ENCODE measurements at regions not wholly inside any gene's neighbourhood (a gene's known extent, or its start where the extent isn't known, plus 50 kb on each side); places are given as distances from the start of the nearest gene placed in this dataset.

- Histone ChIP-seq H3K27ac (ENCODE audit: low read depth in 1 of 2, low read length in 1 of 2) (no peak overlapping the region), H3K4me1 (ENCODE audit: control insufficient read depth in 5 of 5, insufficient read depth in 5 of 5, low read length in 5 of 5) (peaks cover 0 to 6% (median 0%) of the 10 kb centered on the region in 5 donors), H3K9ac (ENCODE audit: insufficient read depth in 1 of 2, low read length in 2 of 2) (no peak overlapping the region), H3K36me3 (ENCODE audit: control insufficient read depth in 4 of 4, insufficient read depth in 4 of 4, low read length in 4 of 4) (no peaks in the 10 kb centered on the region), H3K9me3 (ENCODE audit: control insufficient read depth in 4 of 4, insufficient read depth in 3 of 4, low read length in 3 of 4) (no peaks in the 10 kb centered on the region), H3K4me3 (no peak overlapping the region), H3K27me3 (ENCODE audit: control insufficient read depth in 3 of 3, insufficient read depth in 3 of 3, low read length in 2 of 3) (no peaks in the 10 kb centered on the region)
- DNase-seq (peak in 2 of 3 donors; percentile 28 to 44), ATAC-seq (ENCODE audit: insufficient read depth, low FRiP score) (no peak)
- no peak for TF ChIP-seq CTCF (IDR thresholded peaks at IDR 0.05; ENCODE audit: control extremely low read depth, extremely low read depth)
- 69 to 88% methylated on average over 3 of the region's 3 CpGs for WGBS, 2 donors
Observed at GRCh38 chr4:186789651-186790050, 66.0 kb upstream of the FAT1 start.

DNA sequence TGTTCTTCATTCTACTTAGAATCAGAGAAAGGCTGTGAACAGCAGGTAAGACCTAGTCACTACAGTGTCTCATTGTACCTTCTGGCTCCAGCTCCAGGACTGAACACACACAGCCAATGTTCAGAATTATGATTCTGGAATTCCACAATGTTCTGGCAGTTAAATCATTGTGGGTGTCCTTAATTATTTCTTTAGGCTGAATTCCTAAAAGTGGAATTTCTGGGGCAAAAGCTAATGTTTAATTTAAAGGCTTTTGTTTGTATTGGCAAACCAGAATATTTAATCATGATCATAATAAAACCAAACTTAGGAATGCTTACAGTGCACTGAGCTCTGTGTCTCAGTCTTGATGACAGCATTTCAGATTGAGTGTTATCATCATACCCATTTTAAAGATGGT is 67.0 kb upstream of the FAT1 start:
- no peak for TF ChIP-seq CTCF (IDR thresholded peaks at IDR 0.05; ENCODE audit: control extremely low read depth, extremely low read depth)
- no peak overlapping the region for H3K9ac ChIP-seq (ENCODE audit: insufficient read depth in 1 of 2, low read length in 2 of 2)
- H3K4me3 ChIP-seq, result no peak overlapping the region
- H3K27me3 ChIP-seq (ENCODE audit: control insufficient read depth in 3 of 3, insufficient read depth in 3 of 3, low read length in 2 of 3), result no peaks in the 10 kb centered on the region
- no peak for DNase-seq
- no peaks in the 10 kb centered on the region for H3K36me3 ChIP-seq (ENCODE audit: control insufficient read depth in 4 of 4, insufficient read depth in 4 of 4, low read length in 4 of 4)
- peaks cover 0 to 6% (median 0%) of the 10 kb centered on the region in 5 donors for H3K4me1 ChIP-seq (ENCODE audit: control insufficient read depth in 5 of 5, insufficient read depth in 5 of 5, low read length in 5 of 5)
- H3K9me3 ChIP-seq (ENCODE audit: control insufficient read depth in 4 of 4, insufficient read depth in 3 of 4, low read length in 3 of 4), result no peaks in the 10 kb centered on the region
- no peak for ATAC-seq (ENCODE audit: insufficient read depth, low FRiP score)
- H3K27ac ChIP-seq (ENCODE audit: low read depth in 1 of 2, low read length in 1 of 2), result no peak overlapping the region

GRCh38 chr4:186792728-186793366 is 69.2 kb upstream of the FAT1 start:
- no peaks in the 10 kb centered on the region for H3K27me3 ChIP-seq (ENCODE audit: control insufficient read depth in 3 of 3, insufficient read depth in 3 of 3, low read length in 2 of 3)
- no peaks in the 10 kb centered on the region for H3K36me3 ChIP-seq (ENCODE audit: control insufficient read depth in 4 of 4, insufficient read depth in 4 of 4, low read length in 4 of 4)
- H3K27ac ChIP-seq (ENCODE audit: low read depth in 1 of 2, low read length in 1 of 2), result no peak overlapping the region
- TF ChIP-seq CTCF (IDR thresholded peaks at IDR 0.05; ENCODE audit: control extremely low read depth, extremely low read depth), result no peak
- H3K9ac ChIP-seq (ENCODE audit: insufficient read depth in 1 of 2, low read length in 2 of 2), result no peak overlapping the region
- WGBS, 2 donors, result 74 to 80% methylated on average over 2 of the region's 2 CpGs
- DNase-seq (no peak), ATAC-seq (ENCODE audit: insufficient read depth, low FRiP score) (no peak)
- no peaks in the 10 kb centered on the region for H3K9me3 ChIP-seq (ENCODE audit: control insufficient read depth in 4 of 4, insufficient read depth in 3 of 4, low read length in 3 of 4)
- peaks cover 0 to 6% (median 0%) of the 10 kb centered on the region in 5 donors for H3K4me1 ChIP-seq (ENCODE audit: control insufficient read depth in 5 of 5, insufficient read depth in 5 of 5, low read length in 5 of 5)
- no peak overlapping the region for H3K4me3 ChIP-seq
